Endothelial cell of umbilical vein (primary cell): ENCODE measurements at regions not wholly inside any gene's neighbourhood (a gene's known extent, or its start where the extent isn't known, plus 50 kb on each side); places are given as distances from the start of the nearest gene placed in this dataset.

ENCODE experiments used
- BruUV-seq: library from RNA; stranded (reverse); fragments of 400-500 nt; replicated peaks from 2 replicates; lab custom pipeline; 2021; lab: Mats Ljungman, UMichigan
- CTCF ChIA-PET: fragments of 300-600, 350-600 bp; sonication (Branson Sonifier 250); formaldehyde crosslinking; loops from one replicate; lab custom pipeline; 2021; ENCODE audit warnings: antibody characterized with exemption, inconsistent platforms; lab: Charles Lee
- POLR2A ChIA-PET: fragments of 300-600, 350-600 bp; sonication (Branson Sonifier 250); formaldehyde crosslinking; loops from one replicate; lab custom pipeline; 2021; ENCODE audit warnings: antibody characterized with exemption, inconsistent platforms; lab: Charles Lee
- DNase-seq: peaks from one replicate; pipeline ENCODE4 v3.0.0-alpha.2; 2011; ENCODE audit warnings: low read depth, low spot score
- FAIRE-seq: peaks from 2 replicates; lab custom pipeline; 2011; peaks lifted over from hg19 to GRCh38; lab: Jason Lieb, UNC
- H2AFZ ChIP-seq: 2 replicates; pipeline ENCODE4 v1.6.0; 2012; ENCODE audit warnings: low read depth, low read length, control low read depth, inconsistent platforms
- H3K27ac ChIP-seq: 2 replicates; pipeline ENCODE4 v1.5.1; 2011; ENCODE audit warnings: low read depth, mild to moderate bottlenecking, control low read depth, low read length, moderate library complexity; ENCODE audit not compliant: insufficient read depth
- H3K27me3 ChIP-seq, 2 experiments: 2 replicates each; pipeline versions ENCODE4 v1.6.0 to v1.6.1; 2011; ENCODE audit warnings: low read length in 2 of 2, mixed read lengths in 1 of 2; ENCODE audit not compliant: control insufficient read depth in 2 of 2, insufficient read depth in 2 of 2
- H3K36me3 ChIP-seq, 2 experiments: 2 replicates in 1 of 2; 3 replicates in 1 of 2; pipeline ENCODE4 v1.5.1; 2011; ENCODE audit warnings: low read length in 2 of 2, mild to moderate bottlenecking in 1 of 2, moderate library complexity in 1 of 2; ENCODE audit not compliant: control insufficient read depth in 2 of 2, insufficient read depth in 2 of 2; ENCODE audit errors: extremely low read depth in 1 of 2
- H3K4me1 ChIP-seq: 3 replicates; pipeline ENCODE4 v1.5.1; 2011; ENCODE audit warnings: mild to moderate bottlenecking, low read length; ENCODE audit not compliant: control insufficient read depth, insufficient read depth; ENCODE audit errors: extremely low read depth
- H3K4me2 ChIP-seq: 2 replicates; pipeline ENCODE4 v1.6.1; 2011; ENCODE audit warnings: low read length, control low read depth, mixed read lengths; ENCODE audit not compliant: insufficient read depth
- H3K4me3 ChIP-seq, 3 experiments: fragments of 200-600 bp in 1 of 3; sonication (generic), shearing (Covaris generic) in 1 of 3; replicated peaks in 1 of 3; 2 replicates each; pipeline ENCODE4 v1.5.1; 2011 to 2016; ENCODE audit warnings: control low read depth in 3 of 3, low read length in 3 of 3, mild to moderate bottlenecking in 2 of 3, inconsistent platforms in 1 of 3, low read depth in 1 of 3, moderate library complexity in 1 of 3; ENCODE audit not compliant: insufficient read depth in 1 of 3
- H3K79me2 ChIP-seq: 2 replicates; pipeline ENCODE4 v1.6.0; 2012; ENCODE audit warnings: low read length, inconsistent platforms; ENCODE audit not compliant: control insufficient read depth, insufficient read depth
- H3K9ac ChIP-seq: replicated peaks from 2 replicates; pipeline ENCODE3; 2011; ENCODE audit warnings: low read length, control low read depth; ENCODE audit not compliant: insufficient read depth; ENCODE audit errors: extremely low read depth
- H3K9me1 ChIP-seq: replicated peaks from 3 replicates; pipeline ENCODE4 v1.6.0; 2011; ENCODE audit warnings: mild to moderate bottlenecking, low read length; ENCODE audit not compliant: control insufficient read depth, insufficient read depth; ENCODE audit errors: extremely low read depth
- H3K9me3 ChIP-seq: replicated peaks from 2 replicates; pipeline ENCODE4 v1.5.1; 2012; ENCODE audit warnings: low read length, inconsistent platforms; ENCODE audit not compliant: control insufficient read depth, insufficient read depth
- H4K20me1 ChIP-seq: replicated peaks from 2 replicates; pipeline ENCODE3; 2011; ENCODE audit warnings: mild to moderate bottlenecking, low read length; ENCODE audit not compliant: control insufficient read depth, insufficient read depth; ENCODE audit errors: extremely low read depth
- CTCF ChIP-seq, 2 donors: IDR thresholded peaks; 1 replicate in 1 of 2; 2 replicates in 1 of 2; pipeline ENCODE4 v1.5.1; 2011; ENCODE audit warnings: low read length in 2 of 2, mild to moderate bottlenecking in 2 of 2, moderate library complexity in 2 of 2, control low read depth in 1 of 2, inconsistent platforms in 1 of 2, low read depth in 1 of 2; ENCODE audit not compliant: insufficient read depth in 1 of 2; ENCODE audit errors: extremely low read depth in 1 of 2
- EZH2 ChIP-seq: IDR thresholded peaks from 2 replicates; pipeline ENCODE4 v1.6.1; 2012; ENCODE audit warnings: borderline replicate concordance, low read depth, mild to moderate bottlenecking, moderate library complexity, low read length, inconsistent platforms; ENCODE audit not compliant: severe bottlenecking
- FOS ChIP-seq: IDR thresholded peaks from 2 replicates; pipeline ENCODE4 v1.6.1; 2011; ENCODE audit warnings: mild to moderate bottlenecking, low read length, moderate library complexity, borderline replicate concordance; ENCODE audit not compliant: insufficient read depth
- GATA2 ChIP-seq: IDR thresholded peaks from 2 replicates; pipeline ENCODE4 v1.7.0; 2011; ENCODE audit warnings: low read depth, mild to moderate bottlenecking, moderate library complexity, mixed read lengths, low read length; ENCODE audit not compliant: insufficient read length, insufficient read depth
- JUN ChIP-seq: IDR thresholded peaks from 2 replicates; pipeline ENCODE4 v1.6.1; 2011; ENCODE audit warnings: borderline replicate concordance, low read depth; ENCODE audit not compliant: insufficient read length, insufficient read depth
- MAX ChIP-seq: IDR thresholded peaks from 2 replicates; pipeline ENCODE4 v1.6.1; 2011; ENCODE audit not compliant: insufficient read depth, insufficient read length
- MYC ChIP-seq: IDR thresholded peaks from one replicate; pipeline ENCODE4 v1.6.1; 2011; ENCODE audit warnings: mild to moderate bottlenecking, low read depth, low read length
- POLR2A ChIP-seq: IDR thresholded peaks from 2 replicates; pipeline ENCODE4 v1.6.1; 2012; ENCODE audit warnings: low read depth, mild to moderate bottlenecking, control low read depth, low read length
- POLR2AphosphoS5 ChIP-seq: IDR thresholded peaks from 2 replicates; pipeline ENCODE4 v1.6.1; 2012; ENCODE audit warnings: low read depth, mild to moderate bottlenecking, control low read depth, low read length, moderate library complexity; ENCODE audit not compliant: insufficient read depth
- dilution Hi-C: fragments of 300-500 bp; cut with MboI; formaldehyde crosslinking; loops from one replicate; pipeline ENCODE4 v1.15.0; 2019; ENCODE audit warnings: low sequenced_read_pairs; ENCODE audit not compliant: extremely low pct_ligation_motif_present
- intact Hi-C: fragments of 100-400 bp; cut with micrococcal nuclease; formaldehyde crosslinking; loops from one replicate; pipeline ENCODE4 v1.10.0; 2022

GRCh38 chr4:160818571-160818970 lies 1345.2 kb downstream of the FSTL5 start:
- Histone ChIP-seq H3K27me3 (no peaks in the 10 kb centered on the region), H3K4me1 (no peaks in the 10 kb centered on the region), H3K9me1 (no peaks in the 10 kb centered on the region), H2AFZ (no peak overlapping the region), H3K27ac (no peak overlapping the region), H3K79me2 (no peaks in the 10 kb centered on the region), H3K9ac (no peak overlapping the region), H3K36me3 (no peaks in the 10 kb centered on the region), H3K4me2 (no peak overlapping the region), H4K20me1 (no peaks in the 10 kb centered on the region), H3K9me3 (no peaks in the 10 kb centered on the region), H3K4me3 (no peak overlapping the region)
- TF ChIP-seq GATA2 (no peak), POLR2A (no peak), JUN (no peak), EZH2 (no peak), POLR2AphosphoS5 (no peak), MYC (no peak), FOS (no peak), MAX (no peak), CTCF (IDR thresholded peaks at IDR 0.05; ENCODE audit: extremely low read depth in 1 of 2, insufficient read depth in 1 of 2, low read depth in 1 of 2, low read length in 2 of 2) (no peak)
- dilution Hi-C loops: no loop called here
- intact Hi-C loops: no loop called here
- DNase-seq (no peak), FAIRE-seq (no peak)
- ChIA-PET CTCF (no interaction called here), POLR2A (no interaction called here)
- no TSS peak for BruUV-seq
